GM06990 (cell line): ENCODE measurements at regions not wholly inside any gene's neighbourhood (a gene's known extent, or its start where the extent isn't known, plus 50 kb on each side); places are given as distances from the start of the nearest gene placed in this dataset.

Source experiments
- DNase-seq: peaks from one replicate; pipeline ENCODE4 v3.0.0-alpha.2; 2011; ENCODE audit not compliant: insufficient read length; ENCODE audit errors: extremely low read depth
- H3K27me3 ChIP-seq: replicated peaks from 2 replicates; pipeline ENCODE4 v1.6.0; 2011; ENCODE audit warnings: low read length; ENCODE audit not compliant: control insufficient read depth, insufficient read depth
- H3K36me3 ChIP-seq: 2 replicates; pipeline ENCODE4 v1.5.1; 2011; ENCODE audit warnings: low read length; ENCODE audit not compliant: control insufficient read depth, insufficient read depth
- H3K4me3 ChIP-seq: replicated peaks from 2 replicates; pipeline ENCODE4 v1.5.1; 2011; ENCODE audit warnings: low read depth, mild to moderate bottlenecking, control low read depth, low read length
- CTCF ChIP-seq: IDR thresholded peaks from 2 replicates; pipeline ENCODE4 v1.5.1; 2011; ENCODE audit warnings: low read length, control low read depth, mild to moderate bottlenecking, inconsistent platforms; ENCODE audit not compliant: insufficient read depth, poor library complexity, severe bottlenecking

DNA sequence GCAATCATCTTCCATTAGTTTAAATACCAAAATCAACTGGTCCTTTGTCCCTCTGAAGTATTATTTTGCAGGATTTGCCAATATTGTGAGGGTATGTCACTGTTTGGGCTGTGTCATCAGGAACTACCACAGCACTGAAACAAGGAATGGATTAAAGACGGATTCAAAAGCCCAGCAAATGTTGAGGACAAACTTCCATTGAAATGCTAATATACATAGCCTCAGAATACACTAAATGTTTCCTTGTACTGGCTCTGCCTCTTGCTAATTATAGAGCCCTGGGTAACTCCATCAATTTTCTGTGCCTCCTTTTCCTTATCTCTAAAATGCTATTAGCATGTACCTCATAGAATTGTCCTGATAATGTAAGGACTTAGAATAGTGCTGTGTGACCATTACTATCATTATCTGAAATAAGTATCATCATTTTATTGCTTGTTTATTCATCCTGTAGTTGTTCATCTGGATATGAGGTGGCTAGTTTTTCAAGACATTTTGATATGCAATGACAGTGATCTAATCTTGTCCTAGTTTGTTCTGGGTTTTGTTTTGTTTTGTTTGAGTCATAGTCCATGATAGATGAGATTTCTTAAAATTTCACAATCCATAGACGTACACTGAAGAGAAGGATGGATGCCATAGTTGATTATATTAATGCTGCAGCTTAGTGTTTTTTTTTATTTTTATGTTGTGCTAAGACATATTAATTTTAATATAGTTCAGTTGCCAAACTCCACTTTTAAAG lies 333.4 kb upstream of the KCNH7 start:
- no peaks in the 10 kb centered on the region for H3K36me3 ChIP-seq
- H3K4me3 ChIP-seq: no peak overlapping the region
- no peak for TF ChIP-seq CTCF
- no peaks in the 10 kb centered on the region for H3K27me3 ChIP-seq
- no peak for DNase-seq

- no peak for DNase-seq
- H3K36me3 ChIP-seq: no peaks in the 10 kb centered on the region
- TF ChIP-seq CTCF: no peak
- no peaks in the 10 kb centered on the region for H3K27me3 ChIP-seq
- H3K4me3 ChIP-seq: no peak overlapping the region
Measured at GRCh38 chr2:163157891-163158496, 319.4 kb upstream of the KCNH7 start.

DNA sequence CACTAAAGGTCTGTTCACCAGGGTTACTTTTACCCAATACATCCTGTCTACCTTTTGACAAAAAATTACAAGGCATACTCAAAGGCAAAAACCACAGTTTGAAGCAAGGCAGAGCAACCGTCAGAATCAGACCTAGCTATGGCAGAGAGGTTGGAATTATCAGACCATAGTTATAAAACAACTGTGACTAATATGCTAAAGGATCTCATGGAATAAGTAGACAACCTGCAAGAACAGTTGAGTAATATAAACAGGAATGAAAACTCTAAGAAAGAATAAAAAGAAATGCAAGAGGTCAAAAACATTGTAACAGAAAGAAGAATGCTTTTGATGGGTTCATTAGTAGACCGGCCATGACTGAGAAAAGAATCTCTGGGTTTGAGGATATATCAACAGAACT lies 318.8 kb upstream of the KCNH7 start:
- DNase-seq: no peak

GRCh38 chr2:163155925-163156324 lies 317.4 kb upstream of the KCNH7 start:
- H3K4me3 ChIP-seq: no peak overlapping the region
- TF ChIP-seq CTCF: no peak
- H3K36me3 ChIP-seq: no peaks in the 10 kb centered on the region
- no peaks in the 10 kb centered on the region for H3K27me3 ChIP-seq
- no peak for DNase-seq

More for the DNA sequence above, 318.8 kb upstream of the KCNH7 start:
- Histone ChIP-seq H3K4me3 (no peak overlapping the region), H3K36me3 (no peaks in the 10 kb centered on the region), H3K27me3 (no peaks in the 10 kb centered on the region)
- no peak for TF ChIP-seq CTCF

DNA sequence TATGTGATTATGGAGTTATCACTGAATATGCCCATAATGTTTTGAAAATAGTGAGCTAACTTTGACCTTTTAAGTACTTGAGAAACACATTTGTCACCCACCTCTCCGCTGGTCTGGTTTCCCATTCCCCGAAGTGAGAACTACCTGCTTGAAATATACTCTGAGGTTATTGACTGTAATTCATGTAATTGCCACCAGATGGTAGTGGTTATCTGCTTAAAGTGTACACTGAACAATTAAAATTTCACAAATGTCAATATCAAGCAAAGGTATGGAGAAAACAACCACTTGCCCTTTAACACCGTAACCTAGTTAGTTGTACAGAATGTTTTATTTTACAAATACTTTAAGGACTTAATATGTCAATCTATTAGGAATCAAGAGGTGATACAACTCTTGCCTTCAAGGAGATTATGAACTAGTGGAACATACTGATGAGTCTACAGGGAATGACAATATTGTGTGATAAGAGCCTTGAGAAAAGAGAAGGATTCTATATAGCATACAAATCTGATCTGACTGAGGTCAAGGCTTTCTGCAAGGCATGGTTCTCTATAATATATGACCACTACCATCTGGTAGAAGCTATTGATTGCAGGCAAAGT lies 316.8 kb upstream of the KCNH7 start:
- Histone ChIP-seq H3K27me3 (no peaks in the 10 kb centered on the region), H3K36me3 (no peaks in the 10 kb centered on the region), H3K4me3 (no peak overlapping the region)
- peak; percentile 2 for DNase-seq
- peak; percentile 48 for TF ChIP-seq CTCF
